SK-N-SH (cell line): ENCODE measurements at regions not wholly inside any gene's neighbourhood (a gene's known extent, or its start where the extent isn't known, plus 50 kb on each side); places are given as distances from the start of the nearest gene placed in this dataset.
A peak's percentile ranks its signal among the peaks of the same experiment; 100 is the strongest.

Source experiments
- CTCF ChIA-PET: fragments of 300-600, 350-600 bp; formaldehyde crosslinking; extraction: SDS; loops from one replicate; lab custom pipeline; 2021; lab: Yijun Ruan, JAX
- POLR2A ChIA-PET: fragments of 350-600 bp; sonication (Branson Sonifier 250); formaldehyde crosslinking; extraction: SDS; loops from one replicate; lab custom pipeline; 2020; ENCODE audit warnings: antibody characterized with exemption, inconsistent platforms; lab: Yijun Ruan, JAX
- DNase-seq: peaks from one replicate; pipeline ENCODE4 v3.0.0; 2012
- H2AFZ ChIP-seq: fragments of 200-600 bp; sonication (generic); 2 replicates; pipeline ENCODE4 v1.8.1; 2016; ENCODE audit warnings: antibody characterized with exemption, mild to moderate bottlenecking, low read depth
- H3F3A ChIP-seq: fragments of 200-600 bp; sonication (generic); replicated peaks from 2 replicates; pipeline ENCODE3; 2016; ENCODE audit warnings: antibody characterized with exemption, mild to moderate bottlenecking; ENCODE audit not compliant: insufficient read depth
- H3K27ac ChIP-seq, 2 experiments: fragments of 200-500 bp in 1 of 2; fragments of 200-600 bp in 1 of 2; sonication (Bioruptor generic) in 1 of 2; sonication (generic), shearing (Covaris generic) in 1 of 2; 2 replicates each; pipeline versions ENCODE4 v1.5.1 to v1.6.1; 2014 to 2016; ENCODE audit warnings: low read depth in 2 of 2, inconsistent platforms in 1 of 2, low read length in 1 of 2, mild to moderate bottlenecking in 1 of 2, mixed read lengths in 1 of 2
- H3K27me3 ChIP-seq: fragments of 200-600 bp; sonication (generic), shearing (Covaris generic); 2 replicates; pipeline ENCODE4 v1.6.1; 2016; ENCODE audit warnings: mixed run types; ENCODE audit not compliant: insufficient read depth
- H3K36me3 ChIP-seq, 2 experiments: fragments of 200-500 bp in 1 of 2; fragments of 200-600 bp in 1 of 2; sonication (Bioruptor generic) in 1 of 2; sonication (generic) in 1 of 2; replicated peaks in 1 of 2; 2 replicates each; pipeline versions ENCODE3 to v1.5.1; 2014 to 2016; ENCODE audit warnings: low read length in 1 of 2, mild to moderate bottlenecking in 1 of 2; ENCODE audit not compliant: insufficient read depth in 2 of 2, control insufficient read depth in 1 of 2
- H3K4me1 ChIP-seq, 2 experiments: fragments of 200-500 bp in 1 of 2; fragments of 200-600 bp in 1 of 2; sonication (Bioruptor generic) in 1 of 2; sonication (generic), shearing (Covaris generic) in 1 of 2; 2 replicates each; pipeline versions ENCODE4 v1.5.1 to v1.6.1; 2014 to 2016; ENCODE audit warnings: low read depth in 1 of 2, low read length in 1 of 2, mixed run types in 1 of 2; ENCODE audit not compliant: insufficient read depth in 2 of 2, control insufficient read depth in 1 of 2
- H3K4me2 ChIP-seq: fragments of 200-600 bp; sonication (generic), shearing (Covaris generic); 2 replicates; pipeline ENCODE4 v1.6.1; 2017; ENCODE audit warnings: mixed run types
- H3K4me3 ChIP-seq, 2 experiments: fragments of 200-500 bp in 1 of 2; fragments of 200-600 bp in 1 of 2; sonication (Bioruptor generic) in 1 of 2; sonication (generic), shearing (Covaris generic) in 1 of 2; 2 replicates each; pipeline versions ENCODE4 v1.5.1 to v1.8.1; 2014 to 2016; ENCODE audit warnings: low read depth in 2 of 2, inconsistent platforms in 1 of 2, low read length in 1 of 2, mild to moderate bottlenecking in 1 of 2, mixed read lengths in 1 of 2, moderate library complexity in 1 of 2
- H3K79me2 ChIP-seq: fragments of 200-600 bp; sonication (generic); 2 replicates; pipeline ENCODE4 v1.8.1; 2017; ENCODE audit warnings: mild to moderate bottlenecking; ENCODE audit not compliant: insufficient read depth
- H3K9ac ChIP-seq: fragments of 200-600 bp; sonication (generic); 2 replicates; pipeline ENCODE4 v1.6.1; 2017; ENCODE audit warnings: mixed run types
- H3K9me2 ChIP-seq: fragments of 200-600 bp; sonication (generic); 2 replicates; pipeline ENCODE4 v1.6.1; 2017; ENCODE audit warnings: mixed run types
- H3K9me3 ChIP-seq: fragments of 200-600 bp; sonication (generic); 2 replicates; pipeline ENCODE4 v1.6.1; 2017; ENCODE audit warnings: mixed run types, mild to moderate bottlenecking, moderate library complexity
- H4K20me1 ChIP-seq: fragments of 200-600 bp; sonication (generic); 2 replicates; pipeline ENCODE4 v1.6.1; 2017; ENCODE audit warnings: mild to moderate bottlenecking, mixed run types; ENCODE audit not compliant: insufficient read depth
- ELF1 ChIP-seq: IDR thresholded peaks from 2 replicates; pipeline ENCODE4 v1.4.0; 2012
- EP300 ChIP-seq, 2 experiments: IDR thresholded peaks; 2 replicates each; pipeline versions ENCODE4 v1.4.0 to v1.6.1; 2012; ENCODE audit warnings: borderline replicate concordance in 1 of 2, low read depth in 1 of 2, low read length in 1 of 2
- GATA2 ChIP-seq: sonication (generic); formaldehyde crosslinking; IDR thresholded peaks from 2 replicates; pipeline ENCODE4 v1.5.0; 2020; ENCODE audit warnings: mild to moderate bottlenecking, missing genetic modification reagents
- JUND ChIP-seq: IDR thresholded peaks from 2 replicates; pipeline ENCODE4 v1.4.0; 2012
- MEF2A ChIP-seq: IDR thresholded peaks from 2 replicates; pipeline ENCODE4 v1.4.0; 2012; ENCODE audit warnings: low read depth, borderline replicate concordance
- NFIC ChIP-seq: IDR thresholded peaks from 2 replicates; pipeline ENCODE4 v1.4.0; 2012; ENCODE audit warnings: borderline replicate concordance
- NRF1 ChIP-seq: IDR thresholded peaks from 2 replicates; pipeline ENCODE4 v1.6.1; 2012; ENCODE audit warnings: low read depth, mild to moderate bottlenecking, low read length
- RAD21 ChIP-seq: IDR thresholded peaks from 2 replicates; pipeline ENCODE4 v1.6.1; 2012; ENCODE audit warnings: mild to moderate bottlenecking, low read length
- RFX5 ChIP-seq: IDR thresholded peaks from 2 replicates; pipeline ENCODE4 v1.6.1; 2012; ENCODE audit warnings: mild to moderate bottlenecking, improper control_type of control experiment, low read length
- SIN3A ChIP-seq: IDR thresholded peaks from 2 replicates; pipeline ENCODE4 v1.6.1; 2012; ENCODE audit warnings: low read depth, mild to moderate bottlenecking, low read length, moderate library complexity, borderline replicate concordance
- SMC3 ChIP-seq: IDR thresholded peaks from 2 replicates; pipeline ENCODE4 v1.6.1; 2012; ENCODE audit warnings: low read depth, low read length, improper control_type of control experiment
- TAF1 ChIP-seq: IDR thresholded peaks from 2 replicates; pipeline ENCODE4 v1.6.1; 2012; ENCODE audit warnings: low read depth, mild to moderate bottlenecking, low read length, moderate library complexity, borderline replicate concordance
- WGBS: methylation state at CpG from one replicate; pipeline ENCODE4 v1.1.6; 2017; ENCODE audit warnings: low lambda C conversion rate; 5-methylcytosine and 5-hydroxymethylcytosine counted together
- TF ChIP-seq, protein P1 (sequence below): IDR thresholded peaks from 2 replicates; pipeline ENCODE4 v1.4.0; 2012; ENCODE audit warnings: low read depth, borderline replicate concordance
- TF ChIP-seq, protein P2 (sequence below): fragments of 150-350 bp; IDR thresholded peaks from 2 replicates; pipeline ENCODE4 v1.6.1; 2017; ENCODE audit warnings: antibody characterized with exemption, low read length, low read depth, borderline replicate concordance
- TF ChIP-seq, protein P3 (sequence below): fragments of 200-600 bp; sonication (generic); IDR thresholded peaks from 2 replicates; pipeline ENCODE4 v1.6.1; 2017; ENCODE audit warnings: antibody characterized with exemption, mild to moderate bottlenecking, moderate library complexity
- TF ChIP-seq, protein P4 (sequence below): fragments of 150-350 bp; IDR thresholded peaks from 2 replicates; pipeline ENCODE4 v1.6.1; 2016; ENCODE audit warnings: mild to moderate bottlenecking, low read depth, low read length

DNA sequence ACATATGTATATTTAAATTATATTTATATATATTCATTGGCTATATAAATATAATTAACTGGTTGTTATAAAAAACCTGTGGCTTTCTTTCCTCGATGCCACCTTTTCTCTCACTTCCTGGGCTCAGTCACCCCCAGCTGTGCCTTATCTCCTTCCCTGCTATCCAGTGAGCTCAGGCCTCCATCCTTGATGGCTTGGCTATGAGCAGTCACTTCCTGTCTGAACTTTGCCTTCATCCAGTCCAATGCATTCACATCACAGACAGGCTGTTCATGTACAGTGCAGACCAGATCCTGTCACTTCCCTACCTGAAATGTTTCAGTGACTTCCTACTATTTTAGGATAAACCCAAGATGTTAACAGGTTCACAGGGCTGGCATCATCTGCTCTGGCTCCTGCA lies 115.3 kb upstream of the PRB2 start:
- H3K9me3 ChIP-seq, result no peaks in the 10 kb centered on the region
- no peaks in the 10 kb centered on the region for H4K20me1 ChIP-seq
- no peak overlapping the region for H2AFZ ChIP-seq
- no peaks in the 10 kb centered on the region for H3K9me2 ChIP-seq
- CTCF ChIA-PET, result no interaction called here
- H3F3A ChIP-seq, result no peaks in the 10 kb centered on the region
- H3K27ac ChIP-seq, result no peak overlapping the region
- no peak overlapping the region for H3K4me2 ChIP-seq
- DNase-seq, result no peak
- 29% methylated on average over 1 of the region's 1 CpG for WGBS
- H3K4me3 ChIP-seq, result no peak overlapping the region
- H3K4me1 ChIP-seq, result peaks cover 0 to 3% of the 10 kb centered on the region in 2 experiments; a peak in 2 of 4 replicates
- H3K79me2 ChIP-seq, result no peaks in the 10 kb centered on the region
- no peaks in the 10 kb centered on the region; the same call in 1 of the 2 replicates for H3K27me3 ChIP-seq
- TF ChIP-seq NFIC, result no peak
- TF ChIP-seq JUND, result no peak
- TF ChIP-seq MEF2A, result no peak
- no peak for TF ChIP-seq SIN3A
- TF ChIP-seq EP300 (IDR thresholded peaks at IDR 0.05; ENCODE audit: borderline replicate concordance in 1 of 2, low read depth in 1 of 2, low read length in 1 of 2), result no peak
- TF ChIP-seq NRF1, result no peak
- no peak for TF ChIP-seq TAF1
- TF ChIP-seq, protein P1, sequence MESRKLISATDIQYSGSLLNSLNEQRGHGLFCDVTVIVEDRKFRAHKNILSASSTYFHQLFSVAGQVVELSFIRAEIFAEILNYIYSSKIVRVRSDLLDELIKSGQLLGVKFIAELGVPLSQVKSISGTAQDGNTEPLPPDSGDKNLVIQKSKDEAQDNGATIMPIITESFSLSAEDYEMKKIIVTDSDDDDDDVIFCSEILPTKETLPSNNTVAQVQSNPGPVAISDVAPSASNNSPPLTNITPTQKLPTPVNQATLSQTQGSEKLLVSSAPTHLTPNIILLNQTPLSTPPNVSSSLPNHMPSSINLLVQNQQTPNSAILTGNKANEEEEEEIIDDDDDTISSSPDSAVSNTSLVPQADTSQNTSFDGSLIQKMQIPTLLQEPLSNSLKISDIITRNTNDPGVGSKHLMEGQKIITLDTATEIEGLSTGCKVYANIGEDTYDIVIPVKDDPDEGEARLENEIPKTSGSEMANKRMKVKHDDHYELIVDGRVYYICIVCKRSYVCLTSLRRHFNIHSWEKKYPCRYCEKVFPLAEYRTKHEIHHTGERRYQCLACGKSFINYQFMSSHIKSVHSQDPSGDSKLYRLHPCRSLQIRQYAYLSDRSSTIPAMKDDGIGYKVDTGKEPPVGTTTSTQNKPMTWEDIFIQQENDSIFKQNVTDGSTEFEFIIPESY, result no peak
- TF ChIP-seq RFX5, result no peak
- no peak overlapping the region for H3K9ac ChIP-seq
- POLR2A ChIA-PET, result no interaction called here
- H3K36me3 ChIP-seq, result no peaks in the 10 kb centered on the region

DNA sequence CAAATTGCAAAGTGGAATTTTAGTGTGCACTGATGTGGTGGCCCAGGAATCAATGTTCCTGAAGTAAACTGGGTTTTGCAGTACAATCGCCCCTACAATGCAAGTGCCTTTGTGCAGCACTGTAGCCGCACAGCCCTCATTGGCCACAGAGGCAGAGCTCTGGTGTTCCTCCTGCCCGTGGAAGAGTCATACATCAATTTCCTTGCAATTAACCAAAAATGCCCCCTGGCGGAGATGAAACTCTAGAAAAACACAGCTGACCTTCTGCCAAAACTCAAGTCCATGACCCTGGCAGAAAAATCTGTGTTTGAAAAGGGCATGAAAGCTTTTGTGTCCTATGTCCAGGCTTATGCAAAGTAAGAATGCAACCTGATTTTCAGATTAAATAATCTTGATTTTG lies 117.9 kb upstream of the PRB2 start:
- POLR2A ChIA-PET, result no interaction called here
- Histone ChIP-seq H3K27me3 (no peaks in the 10 kb centered on the region; the same call in 1 of the 2 replicates), H3K36me3 (no peaks in the 10 kb centered on the region), H3K4me1 (peaks cover 0 to 3% of the 10 kb centered on the region in 2 experiments; a peak in 2 of 4 replicates), H3K27ac (no peak overlapping the region; a peak in 1 of 4 replicates), H3K4me2 (no peak overlapping the region), H3K79me2 (no peaks in the 10 kb centered on the region), H4K20me1 (no peaks in the 10 kb centered on the region), H3K9me3 (no peaks in the 10 kb centered on the region), H3F3A (no peaks in the 10 kb centered on the region), H3K9me2 (no peaks in the 10 kb centered on the region), H3K9ac (no peak overlapping the region), H2AFZ (no peak overlapping the region), H3K4me3 (no peak overlapping the region)
- 15% methylated on average over 4 of the region's 4 CpGs for WGBS
- CTCF ChIA-PET, result interaction anchor here (0.6 to 1.5 kb wide), 4 partner anchors 13 to 520 kb away, joined by 3 to 5 read pairs (median 3); no protein-coding TSS in a partner anchor
- TF ChIP-seq ELF1 (no peak), GATA2 (CRISPR knock-in tag) (no peak), RAD21 (peak; percentile 31), NFIC (no peak), SMC3 (peak; percentile 10; the same call in 1 of the 2 replicates), EP300 (IDR thresholded peaks at IDR 0.05; ENCODE audit: borderline replicate concordance in 1 of 2, low read depth in 1 of 2, low read length in 1 of 2) (0 out of 4 replicates have a peak, but pooled peaks of 1 of the 2 experiments have one; percentile 11)
- TF ChIP-seq, protein P2, sequence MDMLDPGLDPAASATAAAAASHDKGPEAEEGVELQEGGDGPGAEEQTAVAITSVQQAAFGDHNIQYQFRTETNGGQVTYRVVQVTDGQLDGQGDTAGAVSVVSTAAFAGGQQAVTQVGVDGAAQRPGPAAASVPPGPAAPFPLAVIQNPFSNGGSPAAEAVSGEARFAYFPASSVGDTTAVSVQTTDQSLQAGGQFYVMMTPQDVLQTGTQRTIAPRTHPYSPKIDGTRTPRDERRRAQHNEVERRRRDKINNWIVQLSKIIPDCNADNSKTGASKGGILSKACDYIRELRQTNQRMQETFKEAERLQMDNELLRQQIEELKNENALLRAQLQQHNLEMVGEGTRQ, result no peak
- TF ChIP-seq, protein P1, result no peak
- TF ChIP-seq, protein P3, sequence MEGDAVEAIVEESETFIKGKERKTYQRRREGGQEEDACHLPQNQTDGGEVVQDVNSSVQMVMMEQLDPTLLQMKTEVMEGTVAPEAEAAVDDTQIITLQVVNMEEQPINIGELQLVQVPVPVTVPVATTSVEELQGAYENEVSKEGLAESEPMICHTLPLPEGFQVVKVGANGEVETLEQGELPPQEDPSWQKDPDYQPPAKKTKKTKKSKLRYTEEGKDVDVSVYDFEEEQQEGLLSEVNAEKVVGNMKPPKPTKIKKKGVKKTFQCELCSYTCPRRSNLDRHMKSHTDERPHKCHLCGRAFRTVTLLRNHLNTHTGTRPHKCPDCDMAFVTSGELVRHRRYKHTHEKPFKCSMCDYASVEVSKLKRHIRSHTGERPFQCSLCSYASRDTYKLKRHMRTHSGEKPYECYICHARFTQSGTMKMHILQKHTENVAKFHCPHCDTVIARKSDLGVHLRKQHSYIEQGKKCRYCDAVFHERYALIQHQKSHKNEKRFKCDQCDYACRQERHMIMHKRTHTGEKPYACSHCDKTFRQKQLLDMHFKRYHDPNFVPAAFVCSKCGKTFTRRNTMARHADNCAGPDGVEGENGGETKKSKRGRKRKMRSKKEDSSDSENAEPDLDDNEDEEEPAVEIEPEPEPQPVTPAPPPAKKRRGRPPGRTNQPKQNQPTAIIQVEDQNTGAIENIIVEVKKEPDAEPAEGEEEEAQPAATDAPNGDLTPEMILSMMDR, result peak; percentile 35
- TF ChIP-seq, protein P4, sequence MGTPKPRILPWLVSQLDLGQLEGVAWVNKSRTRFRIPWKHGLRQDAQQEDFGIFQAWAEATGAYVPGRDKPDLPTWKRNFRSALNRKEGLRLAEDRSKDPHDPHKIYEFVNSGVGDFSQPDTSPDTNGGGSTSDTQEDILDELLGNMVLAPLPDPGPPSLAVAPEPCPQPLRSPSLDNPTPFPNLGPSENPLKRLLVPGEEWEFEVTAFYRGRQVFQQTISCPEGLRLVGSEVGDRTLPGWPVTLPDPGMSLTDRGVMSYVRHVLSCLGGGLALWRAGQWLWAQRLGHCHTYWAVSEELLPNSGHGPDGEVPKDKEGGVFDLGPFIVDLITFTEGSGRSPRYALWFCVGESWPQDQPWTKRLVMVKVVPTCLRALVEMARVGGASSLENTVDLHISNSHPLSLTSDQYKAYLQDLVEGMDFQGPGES, result no peak
- peak; percentile 66 for DNase-seq
